OCI-LY1 (cell line): ENCODE measurements at regions not wholly inside any gene's neighbourhood (a gene's known extent, or its start where the extent isn't known, plus 50 kb on each side); places are given as distances from the start of the nearest gene placed in this dataset.

Source experiments
- H2AFZ ChIP-seq: fragments of 200-600 bp; sonication (generic), shearing (Covaris generic); 2 replicates; pipeline ENCODE4 v1.6.0; 2014; ENCODE audit warnings: antibody characterized with exemption, mild to moderate bottlenecking, low read length
- H3F3A ChIP-seq: fragments of 200-600 bp; sonication (generic), shearing (Covaris generic); 2 replicates; pipeline ENCODE4 v1.6.0; 2014; ENCODE audit warnings: mild to moderate bottlenecking, antibody characterized with exemption, low read length, moderate library complexity; ENCODE audit not compliant: insufficient read depth
- H3K27ac ChIP-seq: fragments of 200-600 bp; sonication (generic); 2 replicates; pipeline ENCODE4 v1.5.1; 2014; ENCODE audit warnings: low read length, mixed run types, mild to moderate bottlenecking, low read depth; ENCODE audit not compliant: poor library complexity, severe bottlenecking
- H3K27me3 ChIP-seq: fragments of 200-600 bp; sonication (generic); 2 replicates; pipeline ENCODE4 v1.6.0; 2014; ENCODE audit warnings: antibody characterized with exemption, mild to moderate bottlenecking, low read length, moderate library complexity; ENCODE audit not compliant: insufficient read depth
- H3K36me3 ChIP-seq: fragments of 200-600 bp; sonication (generic); 2 replicates; pipeline ENCODE4 v1.6.1; 2014; ENCODE audit warnings: mild to moderate bottlenecking, antibody characterized with exemption, low read length, moderate library complexity, mixed read lengths; ENCODE audit not compliant: insufficient read depth
- H3K4me1 ChIP-seq: fragments of 200-600 bp; sonication (generic); 2 replicates; pipeline ENCODE4 v1.5.1; 2014; ENCODE audit warnings: mild to moderate bottlenecking, low read length, moderate library complexity; ENCODE audit not compliant: insufficient read depth, severe bottlenecking
- H3K4me2 ChIP-seq: fragments of 200-600 bp; sonication (generic), shearing (Covaris generic); 2 replicates; pipeline ENCODE4 v1.6.1; 2014; ENCODE audit warnings: low read length
- H3K4me3 ChIP-seq: fragments of 200-600 bp; sonication (generic); 2 replicates; pipeline ENCODE4 v1.5.1; 2014; ENCODE audit warnings: low read length, low read depth, mild to moderate bottlenecking, mixed read lengths; ENCODE audit not compliant: poor library complexity, severe bottlenecking
- H3K79me2 ChIP-seq: fragments of 200-600 bp; shearing (Covaris generic); 2 replicates; pipeline ENCODE4 v1.6.1; 2016; ENCODE audit warnings: mixed run types, low read length, mixed read lengths; ENCODE audit not compliant: insufficient read depth
- H3K9ac ChIP-seq: fragments of 200-600 bp; sonication (generic), shearing (Covaris generic); 2 replicates; pipeline ENCODE4 v1.6.1; 2014; ENCODE audit warnings: mild to moderate bottlenecking, low read length, mixed read lengths
- H3K9me2 ChIP-seq: fragments of 200-600 bp; sonication (generic), shearing (Covaris generic); 2 replicates; pipeline ENCODE4 v1.6.1; 2014; ENCODE audit warnings: low read depth, mild to moderate bottlenecking, low read length, mixed read lengths
- H3K9me3 ChIP-seq: fragments of 200-600 bp; shearing (Covaris generic); 2 replicates; pipeline ENCODE4 v1.6.1; 2014; ENCODE audit warnings: low read length, mixed read lengths
- H4K20me1 ChIP-seq: fragments of 200-600 bp; sonication (generic), shearing (Covaris generic); 2 replicates; pipeline ENCODE4 v1.6.0; 2016; ENCODE audit warnings: mild to moderate bottlenecking, low read length; ENCODE audit not compliant: insufficient read depth
- CTCF ChIP-seq: fragments of 200-600 bp; sonication (generic), shearing (Covaris generic); IDR thresholded peaks from 2 replicates; pipeline ENCODE4 v1.5.1; 2017; ENCODE audit warnings: mild to moderate bottlenecking, antibody characterized with exemption, low read length, moderate library complexity, mixed read lengths
- EZH2 ChIP-seq: fragments of 200-600 bp; sonication (generic), shearing (Covaris generic); IDR thresholded peaks from 2 replicates; pipeline ENCODE4 v1.8.0; 2017; ENCODE audit warnings: borderline replicate concordance, mixed run types, mild to moderate bottlenecking, antibody characterized with exemption, low read length, moderate library complexity, mixed read lengths

- Histone ChIP-seq H3K27ac (no peak overlapping the region), H3K36me3 (no peaks in the 10 kb centered on the region), H3K27me3 (no peaks in the 10 kb centered on the region), H3K79me2 (no peaks in the 10 kb centered on the region), H3F3A (no peaks in the 10 kb centered on the region), H3K4me1 (no peaks in the 10 kb centered on the region), H3K9ac (no peak overlapping the region), H3K9me3 (no peaks in the 10 kb centered on the region), H2AFZ (no peak overlapping the region), H3K4me2 (no peak overlapping the region), H3K9me2 (no peaks in the 10 kb centered on the region), H4K20me1 (no peaks in the 10 kb centered on the region), H3K4me3 (no peak overlapping the region)
- TF ChIP-seq EZH2: no peak
- TF ChIP-seq CTCF: no peak
These were observed 294.6 kb upstream of the PRICKLE1 start for GRCh38 chr12:42884116-42884515.

- no peak overlapping the region for H3K27ac ChIP-seq
- H3K4me2 ChIP-seq: no peak overlapping the region
- H3K36me3 ChIP-seq: no peaks in the 10 kb centered on the region
- H3K9ac ChIP-seq: no peak overlapping the region
- H3K27me3 ChIP-seq: no peaks in the 10 kb centered on the region
- no peak overlapping the region for H2AFZ ChIP-seq
- H3K79me2 ChIP-seq: no peaks in the 10 kb centered on the region
- no peaks in the 10 kb centered on the region for H3K9me3 ChIP-seq
- TF ChIP-seq CTCF: no peak
- no peaks in the 10 kb centered on the region for H3K4me1 ChIP-seq
- no peaks in the 10 kb centered on the region for H4K20me1 ChIP-seq
- H3K4me3 ChIP-seq: no peak overlapping the region
- H3K9me2 ChIP-seq: no peaks in the 10 kb centered on the region
- H3F3A ChIP-seq: no peaks in the 10 kb centered on the region
These were observed 283.9 kb upstream of the PRICKLE1 start for GRCh38 chr12:42873401-42873800.

- Histone ChIP-seq H3K9me2 (no peaks in the 10 kb centered on the region), H3K9me3 (no peaks in the 10 kb centered on the region), H3K27ac (no peak overlapping the region), H3K27me3 (no peaks in the 10 kb centered on the region), H3K4me3 (no peak overlapping the region), H3K4me2 (no peak overlapping the region), H3K9ac (no peak overlapping the region), H4K20me1 (no peaks in the 10 kb centered on the region), H3K79me2 (no peaks in the 10 kb centered on the region), H3F3A (no peaks in the 10 kb centered on the region), H3K4me1 (no peaks in the 10 kb centered on the region), H3K36me3 (no peaks in the 10 kb centered on the region), H2AFZ (no peak overlapping the region)
- TF ChIP-seq CTCF (no peak), EZH2 (no peak)
These were observed 282.3 kb upstream of the PRICKLE1 start for GRCh38 chr12:42871816-42872215.
